ENCODE measurements at regions not wholly inside any gene's neighbourhood (a gene's known extent, or its start where the extent isn't known, plus 50 kb on each side); places are given as distances from the start of the nearest gene placed in this dataset.

DNA sequence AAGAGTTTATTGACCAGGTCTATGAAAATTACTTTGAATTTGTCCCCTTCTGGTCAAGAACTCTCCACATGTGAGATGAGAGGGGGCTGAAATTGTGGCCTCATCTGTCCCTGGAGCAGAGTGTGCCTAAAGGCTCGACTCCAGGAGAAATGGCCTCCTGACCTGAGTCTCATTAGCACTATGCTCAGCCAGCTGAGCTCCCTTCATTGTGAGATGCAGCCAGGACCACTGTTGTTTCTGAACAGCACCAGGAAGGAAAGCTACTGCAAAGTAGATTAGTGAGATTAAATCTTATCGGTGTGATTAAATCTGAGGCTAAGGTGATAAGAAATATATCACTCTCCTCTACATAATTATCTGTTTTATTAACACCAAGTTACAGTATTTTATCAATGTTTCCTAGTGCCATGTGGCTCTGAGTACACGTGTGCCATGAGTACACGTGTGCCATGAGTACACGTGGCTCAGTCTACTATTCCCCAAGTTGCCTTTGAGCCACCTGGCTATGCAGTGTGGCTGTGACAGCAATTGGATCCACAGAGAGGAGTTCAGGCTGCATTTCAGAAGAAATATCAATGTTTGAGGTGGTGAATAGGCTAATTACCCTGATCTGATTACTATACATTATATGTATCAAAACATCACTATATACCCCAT is 126.9 kb downstream of the IPMK start:
- no peak for DNase-seq

DNA sequence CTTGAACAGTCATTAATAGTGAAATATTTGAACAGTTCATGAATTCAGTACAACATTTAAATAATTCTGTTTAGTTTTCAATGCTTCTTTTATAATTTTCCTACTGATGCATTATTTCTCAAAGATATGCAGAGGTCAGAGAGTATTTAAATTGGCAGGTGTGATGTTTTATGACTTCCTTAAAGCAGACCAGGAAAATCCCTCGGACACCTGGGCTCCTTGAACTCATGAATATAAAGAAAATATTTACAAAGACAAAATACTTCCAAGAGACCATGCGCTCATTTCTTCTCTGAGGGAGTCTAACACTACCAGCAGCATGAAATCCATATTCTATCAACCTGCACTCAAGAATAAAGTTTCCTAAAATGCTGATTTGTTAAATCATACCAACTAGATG is 127.6 kb downstream of the IPMK start:
- DNase-seq: no peak

DNA sequence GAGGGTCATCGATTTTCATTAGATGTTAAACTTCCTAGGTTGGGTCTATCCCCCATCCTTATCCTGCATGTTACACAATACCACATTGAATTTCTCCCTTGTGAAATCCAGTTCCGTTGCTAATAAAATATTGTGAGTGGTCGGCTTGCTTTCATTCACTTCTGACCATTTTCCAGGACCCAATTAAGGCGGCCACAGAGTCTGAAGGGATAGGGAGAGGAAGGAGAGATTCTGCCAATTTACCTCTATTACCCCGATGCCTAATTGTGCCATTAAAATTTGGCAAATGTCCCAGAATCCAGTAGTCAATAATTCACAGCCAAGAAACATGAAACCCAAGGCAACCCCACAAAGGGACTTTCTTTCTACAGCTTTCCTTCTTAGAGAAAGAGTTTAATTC is 129.9 kb downstream of the IPMK start:
- DNase-seq: no peak

DNA sequence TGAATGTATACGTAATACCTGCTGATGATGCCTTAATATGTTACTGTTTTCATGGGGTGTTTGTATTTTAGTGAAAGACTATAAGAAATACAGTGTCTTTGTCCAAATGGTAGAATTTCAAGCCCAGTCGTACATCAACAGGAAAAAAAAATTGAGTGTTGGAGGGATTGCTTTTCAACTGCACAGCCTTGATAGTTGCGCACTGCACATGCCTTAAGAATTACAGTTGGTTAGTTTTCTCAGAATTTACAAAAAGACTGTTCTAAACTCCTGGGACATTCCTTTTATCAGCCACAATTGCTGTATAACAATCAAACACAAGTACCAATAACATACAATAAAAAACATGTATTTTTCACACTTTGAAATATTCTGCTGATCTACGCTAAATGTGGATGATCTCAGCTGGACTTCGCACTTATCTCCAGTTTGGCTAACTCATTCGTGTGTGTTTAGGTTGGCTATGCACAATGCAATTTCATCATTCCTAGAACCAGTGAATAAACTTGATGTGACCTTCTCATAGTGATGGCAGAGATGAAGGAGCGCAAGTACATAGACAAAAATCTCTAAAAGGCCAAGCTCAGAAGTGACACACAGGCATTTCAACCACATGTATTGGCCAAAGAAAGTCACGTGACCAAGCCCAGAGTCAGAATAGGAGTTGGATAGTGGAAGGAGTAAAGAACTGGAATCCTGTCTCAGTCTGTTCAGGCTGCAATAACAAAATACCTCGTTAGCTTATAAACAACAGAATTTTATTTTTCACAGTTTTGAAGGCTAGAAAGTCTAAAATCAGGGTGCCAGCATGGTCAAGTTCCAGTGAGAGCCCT is 152.3 kb downstream of the IPMK start:
- no peak for DNase-seq

DNA sequence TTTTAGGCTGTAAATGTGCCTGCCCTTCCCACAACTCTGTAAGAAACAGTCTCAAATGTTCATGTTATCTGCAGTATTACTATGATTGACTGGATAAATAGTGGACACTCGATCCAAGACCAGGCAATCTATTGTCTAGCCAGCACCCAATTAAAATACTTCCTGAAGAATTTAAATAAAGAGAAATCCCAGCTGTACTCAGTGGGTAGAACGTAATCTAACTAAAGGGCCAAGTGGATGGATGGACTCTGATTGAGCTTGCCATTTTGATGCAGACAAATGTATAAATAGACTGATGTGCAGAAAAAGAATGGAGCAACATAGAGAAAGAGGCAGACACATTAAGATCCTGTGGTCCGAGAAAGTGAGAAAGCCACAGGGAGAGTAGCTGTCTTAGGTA is 158.0 kb downstream of the IPMK start:
- DNase-seq: no peak

DNA sequence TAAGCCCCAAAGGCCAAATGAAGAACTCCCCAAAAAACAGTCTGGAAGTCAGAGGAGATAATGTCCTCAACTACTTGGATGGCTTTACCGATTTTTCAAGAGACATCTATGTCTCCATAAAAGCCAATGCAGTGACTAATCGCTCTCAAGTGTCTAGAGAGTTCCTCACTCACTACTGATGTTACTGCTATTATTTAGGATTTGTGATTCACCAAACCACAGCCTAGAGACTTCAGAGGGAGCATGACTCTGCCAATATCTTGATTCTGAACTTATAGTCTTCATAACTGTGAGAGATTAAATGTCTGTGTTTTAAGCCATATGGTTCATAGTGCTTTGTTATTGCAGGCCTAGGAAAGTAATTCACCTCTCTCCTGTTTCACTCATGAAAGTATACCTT is 160.2 kb downstream of the IPMK start:
- DNase-seq: no peak

DNA sequence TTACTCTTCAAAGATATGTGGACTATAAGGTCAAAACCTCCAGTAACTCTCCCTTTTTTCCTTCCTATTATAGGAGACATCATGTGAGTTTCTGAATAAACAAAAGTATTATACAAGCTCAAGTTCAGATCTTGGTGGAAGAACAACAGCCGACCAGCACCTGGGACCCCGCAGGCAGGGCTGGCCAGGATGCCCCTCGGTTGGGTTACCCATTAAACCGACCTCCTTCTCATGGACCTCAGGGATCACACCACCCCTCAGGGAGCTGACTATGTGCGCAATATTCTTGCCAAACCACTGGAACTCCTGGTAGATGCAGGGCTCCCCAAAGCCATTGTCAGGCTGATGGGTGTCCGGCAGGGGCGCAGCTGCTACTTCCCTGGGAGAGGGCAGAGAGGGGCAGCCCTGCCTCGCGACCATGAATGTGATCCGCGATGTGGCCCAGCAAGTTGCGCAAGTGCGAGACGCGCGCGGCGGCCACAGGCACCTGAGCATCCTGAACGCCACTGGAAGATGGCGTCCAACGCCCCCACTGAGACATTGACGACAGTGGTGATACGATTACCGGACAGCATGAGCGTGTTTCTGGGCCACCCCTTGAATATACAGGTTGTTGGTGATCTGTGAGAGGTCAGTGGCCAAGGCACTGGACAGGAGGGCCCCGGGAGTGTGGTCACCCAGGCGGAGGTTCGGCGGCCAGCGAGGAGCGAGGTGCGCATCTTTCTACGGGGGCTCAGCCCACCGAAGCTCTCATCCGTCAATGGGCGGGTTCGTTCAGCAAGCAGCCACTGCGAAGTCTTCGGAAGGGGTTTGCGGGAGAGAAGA is 161.3 kb downstream of the IPMK start:
- DNase-seq: no peak

DNA sequence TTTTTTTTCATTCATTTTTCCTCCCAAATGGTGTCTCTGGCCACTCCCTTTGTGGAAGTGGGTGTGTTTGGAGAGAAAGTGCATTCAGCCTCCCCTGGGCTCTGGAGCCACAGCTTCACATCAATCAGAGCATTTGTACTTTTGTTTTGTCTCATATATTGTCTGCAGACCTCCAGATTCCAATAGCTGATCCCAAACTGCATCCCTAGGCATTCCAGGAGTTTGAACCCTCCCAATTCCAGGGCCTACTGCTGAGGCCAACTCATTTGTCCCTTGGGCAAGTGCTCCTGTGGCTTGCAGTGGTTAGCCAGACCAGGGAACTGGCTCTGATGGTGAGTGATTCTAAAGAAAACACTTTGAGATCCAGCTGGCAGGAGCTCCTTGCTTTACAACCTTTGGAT is 163.3 kb downstream of the IPMK start:
- no peak for DNase-seq

DNA sequence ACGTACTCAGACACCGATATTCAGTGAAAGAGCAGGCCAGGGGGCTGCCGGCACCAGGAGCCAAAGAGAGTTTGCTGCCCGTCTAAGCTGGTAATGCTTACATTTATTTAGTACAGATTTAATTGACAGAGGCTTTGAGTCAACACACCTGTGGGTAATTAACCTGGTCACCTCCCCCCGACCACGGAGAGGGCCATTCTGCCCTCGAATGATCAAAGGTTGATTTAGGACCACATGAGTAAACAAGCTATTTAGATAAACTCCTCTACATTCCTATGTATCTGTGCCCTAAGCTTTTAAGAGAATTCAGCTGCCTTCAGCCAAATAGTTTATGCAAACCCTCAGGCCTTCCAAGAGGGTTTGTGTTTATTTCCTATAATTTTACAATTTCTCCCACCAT is 164.8 kb downstream of the IPMK start:
- DNase-seq: no peak

DNA sequence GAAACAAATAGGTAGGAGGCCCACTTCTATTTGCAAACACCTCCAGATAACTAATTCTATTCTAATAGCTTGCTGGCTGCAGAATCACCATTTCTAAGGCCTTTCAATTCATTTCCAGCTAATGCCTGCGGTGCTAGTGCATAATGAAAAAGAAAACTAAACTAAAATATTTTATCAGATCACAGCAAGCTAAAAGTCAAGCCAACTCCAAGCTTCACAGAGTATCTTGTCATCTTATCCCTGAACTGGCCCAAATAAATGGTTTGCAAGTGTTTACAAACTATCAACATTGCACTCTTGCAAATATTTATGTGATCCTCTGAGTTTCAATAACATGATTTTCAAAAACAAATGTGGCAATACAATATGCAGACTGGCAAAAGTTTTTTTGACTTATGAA is 166.0 kb downstream of the IPMK start:
- DNase-seq: no peak

DNA sequence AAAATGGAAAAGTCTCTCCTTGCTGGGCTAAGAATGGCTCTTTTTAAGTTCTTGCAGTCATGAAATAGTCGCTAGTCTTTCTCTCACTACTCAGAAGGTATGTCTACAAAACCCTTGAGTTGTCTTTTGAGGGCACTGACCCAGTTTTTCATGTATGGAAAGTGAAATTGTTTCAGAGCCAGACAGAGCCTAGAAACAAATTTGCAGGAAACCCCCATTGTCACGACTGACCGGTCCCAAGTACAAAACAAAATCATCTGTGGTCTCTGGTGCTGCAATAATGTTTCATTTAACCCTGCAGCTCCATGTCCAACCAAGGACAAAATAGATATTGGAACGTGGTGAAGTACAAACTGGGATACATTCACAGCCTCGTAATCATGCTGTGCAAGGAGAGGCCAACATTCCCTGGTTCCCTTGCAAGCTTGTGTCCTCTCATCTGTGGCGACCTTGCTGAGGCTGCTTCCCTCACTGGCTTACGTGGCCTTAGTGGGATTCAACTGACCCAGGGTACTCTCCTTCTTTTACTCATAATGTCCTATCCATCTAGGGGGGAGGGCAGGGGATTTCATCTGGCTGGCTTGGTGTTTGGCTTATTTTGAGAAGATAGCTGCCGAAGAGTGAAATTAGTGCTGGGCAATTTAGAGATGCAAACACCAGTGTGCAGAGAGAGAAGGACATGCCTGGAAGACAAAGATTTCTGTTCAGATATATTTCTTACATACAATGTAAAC is 172.5 kb downstream of the IPMK start:
- no peak for DNase-seq

DNA sequence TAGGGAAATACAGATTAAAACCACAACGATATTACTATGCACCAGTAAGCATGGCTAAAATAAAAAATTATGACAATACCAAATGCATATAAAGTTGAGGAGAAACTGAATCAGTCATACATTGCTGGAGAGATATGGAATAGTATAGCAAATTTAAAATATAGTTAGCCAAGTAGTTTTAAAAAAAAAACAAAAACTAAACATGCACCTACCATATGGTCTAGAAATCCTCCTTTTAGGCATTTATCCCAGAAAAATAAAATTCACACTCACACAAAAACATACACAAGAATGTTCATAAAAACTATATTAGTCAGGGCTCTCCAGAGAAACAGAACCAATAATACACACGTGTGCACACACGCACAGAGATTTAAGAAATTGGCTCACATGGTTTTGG is 175.8 kb downstream of the IPMK start:
- DNase-seq: no peak

DNA sequence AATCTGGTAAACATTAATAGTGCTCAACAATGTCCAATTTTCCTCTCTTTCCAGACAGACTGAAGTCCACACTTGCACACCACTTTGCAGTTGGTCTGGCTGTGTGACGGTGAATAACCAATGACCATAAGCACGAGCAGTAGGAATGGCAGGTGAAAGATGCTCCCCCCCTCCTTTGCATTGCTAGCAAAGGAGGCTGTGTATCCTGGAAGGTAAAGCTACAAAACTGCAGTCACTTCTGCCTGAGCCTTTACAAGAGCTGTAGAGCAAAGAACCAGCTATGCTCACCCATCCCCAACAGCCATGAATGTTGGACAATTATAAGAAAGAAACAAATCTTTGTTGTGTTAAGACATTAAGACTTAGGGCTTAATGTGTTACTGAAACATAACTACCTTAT is 178.0 kb downstream of the IPMK start:
- DNase-seq: no peak

DNA sequence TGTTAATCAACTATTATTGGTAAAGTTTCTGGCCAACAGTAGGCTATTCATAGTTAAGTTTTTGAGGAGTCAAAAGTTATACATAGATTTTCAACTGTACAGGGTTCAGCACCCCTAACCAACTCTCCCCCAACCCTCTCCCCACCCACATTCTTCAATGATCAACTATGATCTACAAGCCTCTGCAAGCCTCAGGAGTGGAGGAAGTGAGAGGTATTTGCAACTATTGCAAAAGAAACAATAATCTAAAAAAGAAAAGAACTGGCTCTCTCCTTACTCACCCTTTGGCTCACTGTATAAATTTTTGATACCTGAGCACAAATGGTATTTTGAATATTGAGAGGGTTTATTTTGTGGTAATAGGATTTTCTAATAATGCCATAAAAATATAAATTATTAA is 179.8 kb downstream of the IPMK start:
- no peak for DNase-seq

DNA sequence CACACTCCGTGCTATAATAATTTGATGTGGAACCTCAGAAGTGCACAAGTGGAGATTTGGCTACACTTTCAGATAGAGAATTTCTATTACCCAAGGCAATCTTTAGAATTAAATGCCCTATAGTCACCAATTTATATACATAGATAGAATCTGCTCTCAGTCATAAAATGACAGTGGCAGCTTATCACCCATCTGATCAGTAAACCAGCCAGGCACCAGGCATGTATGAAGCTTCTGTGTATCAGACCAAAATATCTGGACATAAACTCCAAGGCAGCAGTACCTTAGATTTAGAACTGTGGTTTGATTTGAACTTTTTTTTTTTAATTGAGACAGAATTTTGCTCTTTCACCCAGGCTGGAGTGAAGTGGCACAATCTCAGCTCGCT is 180.9 kb downstream of the IPMK start:
- no peak for DNase-seq

DNA sequence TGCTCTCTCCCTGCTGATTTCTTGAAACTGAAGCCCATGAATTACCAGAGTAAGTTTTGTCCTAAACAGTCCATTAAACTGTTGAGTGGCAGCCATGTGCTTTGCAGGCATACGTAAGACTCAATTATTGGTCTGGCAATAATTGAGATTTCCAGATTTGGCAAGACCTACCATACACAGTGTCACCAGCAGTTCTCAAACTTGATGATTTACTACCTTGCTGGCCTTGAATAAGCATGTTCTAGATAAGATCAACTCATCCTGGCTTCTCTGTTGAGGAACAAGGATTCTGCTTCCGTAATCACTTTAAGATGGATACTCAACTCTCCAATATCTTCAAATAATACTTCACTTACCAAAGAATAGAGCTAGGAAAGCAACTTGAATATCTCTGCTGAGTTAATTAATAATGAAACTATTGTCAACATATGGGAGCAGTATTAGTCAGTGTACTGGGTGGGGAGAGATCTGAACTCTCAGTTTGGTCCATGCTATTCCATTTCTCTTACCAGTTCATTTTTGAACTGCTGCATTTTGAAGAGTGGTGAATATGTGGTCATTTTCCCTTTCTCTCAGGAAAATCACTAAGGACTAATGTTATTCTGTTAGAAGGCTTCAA is 181.4 kb downstream of the IPMK start:
- no peak for DNase-seq

DNA sequence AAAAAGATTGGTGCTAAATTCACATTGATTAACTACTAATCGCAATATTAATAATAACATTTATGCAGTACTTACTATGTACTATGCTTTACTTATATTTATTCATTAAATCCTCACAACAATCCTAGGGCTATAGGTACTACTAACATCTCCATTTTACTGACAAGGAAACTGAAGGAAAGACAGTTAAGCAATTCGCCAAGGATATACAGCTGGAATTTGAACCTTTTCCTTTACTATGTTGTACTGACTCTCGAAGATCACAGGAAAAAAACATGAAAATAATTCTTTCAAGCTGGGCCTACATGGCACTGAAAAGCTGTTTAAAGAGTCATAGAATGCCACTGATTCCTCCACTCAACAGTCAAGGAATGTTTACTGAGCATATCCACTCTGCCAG is 185.4 kb downstream of the IPMK start:
- DNase-seq: no peak

DNA sequence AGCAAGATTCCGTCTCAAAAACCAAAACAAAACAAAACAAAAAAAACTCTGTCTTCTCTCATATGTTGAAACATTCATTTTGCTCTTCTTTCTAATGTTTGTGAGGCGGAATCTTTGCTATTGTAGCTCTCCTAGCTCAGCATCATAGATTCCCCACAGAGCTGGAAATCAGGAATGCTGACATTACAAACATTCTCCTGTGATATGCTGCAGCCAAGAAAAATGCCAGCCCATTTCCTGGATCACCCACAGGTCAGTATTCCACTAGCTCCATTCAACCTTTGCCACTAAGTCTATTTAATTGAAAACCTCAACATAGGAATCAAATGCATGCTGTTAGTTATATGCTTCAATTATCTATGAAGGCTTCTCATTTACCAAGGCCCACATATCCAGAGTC is 186.3 kb downstream of the IPMK start:
- DNase-seq: no peak

DNA sequence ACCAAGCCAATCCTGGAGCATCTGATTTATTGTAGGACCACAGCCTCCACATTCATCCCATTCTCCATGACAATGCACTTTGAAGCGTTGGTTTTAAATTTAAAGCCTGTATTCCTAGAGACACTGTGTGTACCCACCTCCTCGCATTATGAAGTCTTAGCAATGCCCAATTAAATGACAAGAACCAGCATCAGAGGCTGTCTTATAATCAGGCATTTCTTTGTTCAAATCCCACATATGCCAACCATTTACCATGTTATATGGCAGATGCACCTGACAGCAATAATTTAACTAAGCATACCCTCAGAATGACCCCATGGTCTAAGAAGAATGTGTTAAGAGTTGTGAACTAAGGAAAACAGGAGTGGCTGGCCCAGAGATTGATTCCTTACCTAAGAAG is 188.2 kb downstream of the IPMK start:
- DNase-seq: no peak

DNA sequence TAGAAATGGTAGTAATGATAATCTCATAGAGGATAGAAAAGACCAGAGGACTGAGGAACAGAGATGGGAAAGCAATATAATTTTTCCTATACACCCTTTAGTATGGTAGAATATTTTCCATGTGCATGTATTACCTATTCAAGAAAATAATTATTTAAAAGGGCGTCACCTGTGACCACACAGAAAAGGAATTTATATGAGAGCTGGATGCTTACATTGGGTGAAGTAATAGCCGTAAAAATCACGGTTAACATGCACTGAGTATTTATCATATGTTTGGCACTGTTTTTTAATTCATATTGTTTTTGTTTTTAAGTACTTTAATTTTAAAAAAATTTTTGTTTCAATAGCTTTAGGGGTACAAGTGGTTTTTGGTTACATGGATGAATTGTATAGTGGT is 195.1 kb downstream of the IPMK start:
- no peak for DNase-seq

DNA sequence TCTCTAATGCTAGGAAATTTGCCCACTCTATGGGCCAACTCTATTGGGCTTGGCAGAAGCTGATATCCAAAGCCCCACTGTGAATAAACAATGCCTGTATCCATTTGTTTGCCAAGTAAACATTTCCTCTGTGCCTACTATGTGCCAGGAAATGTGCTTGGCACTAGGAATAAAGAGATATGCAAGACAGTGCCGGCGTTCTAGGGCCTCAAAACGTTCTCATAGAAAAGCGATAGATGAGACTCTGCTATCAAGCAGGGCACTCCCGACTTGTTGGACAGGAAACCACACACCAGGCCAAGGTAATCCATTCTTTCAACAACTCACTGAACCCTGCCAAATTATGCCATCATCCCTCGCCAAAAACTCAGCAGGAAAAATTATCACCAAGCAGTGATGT is 196.7 kb downstream of the IPMK start:
- DNase-seq: no peak

DNA sequence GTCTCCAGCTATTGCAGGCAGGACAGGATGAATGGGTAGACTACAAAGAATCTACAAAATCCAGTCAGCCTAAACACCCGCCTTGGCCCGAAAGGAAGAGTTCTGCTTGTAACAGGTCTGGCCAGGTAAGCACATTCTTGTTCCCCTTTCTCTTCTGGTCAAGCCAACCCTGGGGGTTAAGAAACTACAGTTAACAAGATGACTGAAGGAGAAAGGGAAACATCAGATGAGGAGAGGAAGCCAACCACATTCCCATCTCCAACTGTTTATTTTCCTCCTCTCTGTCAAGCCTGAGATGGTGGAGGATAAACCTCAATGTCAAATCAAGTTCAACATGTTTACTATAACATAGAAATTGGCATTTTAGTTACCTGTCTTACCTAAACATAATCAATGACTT is 198.9 kb downstream of the IPMK start:
- no peak for DNase-seq

DNA sequence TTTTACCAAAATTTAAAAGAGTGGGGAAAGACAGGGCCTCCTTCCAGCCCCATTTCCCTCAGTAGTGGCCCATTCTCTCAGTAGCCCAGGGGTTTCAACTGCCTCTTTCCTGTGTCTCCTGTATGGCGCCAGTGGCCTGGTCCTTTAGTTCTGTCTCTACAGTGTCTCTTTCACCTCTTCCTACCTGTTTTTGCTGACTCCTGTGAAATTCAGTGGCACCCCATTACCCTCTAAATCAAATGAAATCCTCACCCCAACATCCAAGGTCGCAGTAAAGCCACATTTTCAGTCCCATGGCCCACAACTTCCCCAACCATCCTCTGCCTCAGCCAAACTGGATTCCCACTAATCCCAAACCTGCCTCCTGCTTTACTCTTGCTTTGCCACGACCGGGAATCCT is 200.7 kb downstream of the IPMK start:
- DNase-seq: no peak

Data from activated CD4-positive, alpha-beta T cell treated with anti-CD3 and anti-CD28 coated beads, Interleukin-2, amount 50 U/mL, for 48 hours (primary cell).